Endothelial cell of umbilical vein (primary cell): ENCODE measurements at regions not wholly inside any gene's neighbourhood (a gene's known extent, or its start where the extent isn't known, plus 50 kb on each side); places are given as distances from the start of the nearest gene placed in this dataset.

Experiments used
- BruUV-seq: library from RNA; stranded (reverse); fragments of 400-500 nt; replicated peaks from 2 replicates; lab custom pipeline; 2021; lab: Mats Ljungman, UMichigan
- CTCF ChIA-PET: fragments of 300-600, 350-600 bp; sonication (Branson Sonifier 250); formaldehyde crosslinking; loops from one replicate; lab custom pipeline; 2021; ENCODE audit warnings: antibody characterized with exemption, inconsistent platforms; lab: Charles Lee
- POLR2A ChIA-PET: fragments of 300-600, 350-600 bp; sonication (Branson Sonifier 250); formaldehyde crosslinking; loops from one replicate; lab custom pipeline; 2021; ENCODE audit warnings: antibody characterized with exemption, inconsistent platforms; lab: Charles Lee
- DNase-seq: peaks from one replicate; pipeline ENCODE4 v3.0.0-alpha.2; 2011; ENCODE audit warnings: low read depth, low spot score
- FAIRE-seq: peaks from 2 replicates; lab custom pipeline; 2011; peaks lifted over from hg19 to GRCh38; lab: Jason Lieb, UNC
- H2AFZ ChIP-seq: 2 replicates; pipeline ENCODE4 v1.6.0; 2012; ENCODE audit warnings: low read depth, low read length, control low read depth, inconsistent platforms
- H3K27ac ChIP-seq: 2 replicates; pipeline ENCODE4 v1.5.1; 2011; ENCODE audit warnings: low read depth, mild to moderate bottlenecking, control low read depth, low read length, moderate library complexity; ENCODE audit not compliant: insufficient read depth
- H3K27me3 ChIP-seq, 2 experiments: 2 replicates each; pipeline versions ENCODE4 v1.6.0 to v1.6.1; 2011; ENCODE audit warnings: low read length in 2 of 2, mixed read lengths in 1 of 2; ENCODE audit not compliant: control insufficient read depth in 2 of 2, insufficient read depth in 2 of 2
- H3K36me3 ChIP-seq, 2 experiments: 2 replicates in 1 of 2; 3 replicates in 1 of 2; pipeline ENCODE4 v1.5.1; 2011; ENCODE audit warnings: low read length in 2 of 2, mild to moderate bottlenecking in 1 of 2, moderate library complexity in 1 of 2; ENCODE audit not compliant: control insufficient read depth in 2 of 2, insufficient read depth in 2 of 2; ENCODE audit errors: extremely low read depth in 1 of 2
- H3K4me1 ChIP-seq: 3 replicates; pipeline ENCODE4 v1.5.1; 2011; ENCODE audit warnings: mild to moderate bottlenecking, low read length; ENCODE audit not compliant: control insufficient read depth, insufficient read depth; ENCODE audit errors: extremely low read depth
- H3K4me2 ChIP-seq: 2 replicates; pipeline ENCODE4 v1.6.1; 2011; ENCODE audit warnings: low read length, control low read depth, mixed read lengths; ENCODE audit not compliant: insufficient read depth
- H3K4me3 ChIP-seq, 3 experiments: fragments of 200-600 bp in 1 of 3; sonication (generic), shearing (Covaris generic) in 1 of 3; replicated peaks in 1 of 3; 2 replicates each; pipeline ENCODE4 v1.5.1; 2011 to 2016; ENCODE audit warnings: control low read depth in 3 of 3, low read length in 3 of 3, mild to moderate bottlenecking in 2 of 3, inconsistent platforms in 1 of 3, low read depth in 1 of 3, moderate library complexity in 1 of 3; ENCODE audit not compliant: insufficient read depth in 1 of 3
- H3K79me2 ChIP-seq: 2 replicates; pipeline ENCODE4 v1.6.0; 2012; ENCODE audit warnings: low read length, inconsistent platforms; ENCODE audit not compliant: control insufficient read depth, insufficient read depth
- H3K9ac ChIP-seq: replicated peaks from 2 replicates; pipeline ENCODE3; 2011; ENCODE audit warnings: low read length, control low read depth; ENCODE audit not compliant: insufficient read depth; ENCODE audit errors: extremely low read depth
- H3K9me1 ChIP-seq: replicated peaks from 3 replicates; pipeline ENCODE4 v1.6.0; 2011; ENCODE audit warnings: mild to moderate bottlenecking, low read length; ENCODE audit not compliant: control insufficient read depth, insufficient read depth; ENCODE audit errors: extremely low read depth
- H3K9me3 ChIP-seq: replicated peaks from 2 replicates; pipeline ENCODE4 v1.5.1; 2012; ENCODE audit warnings: low read length, inconsistent platforms; ENCODE audit not compliant: control insufficient read depth, insufficient read depth
- H4K20me1 ChIP-seq: replicated peaks from 2 replicates; pipeline ENCODE3; 2011; ENCODE audit warnings: mild to moderate bottlenecking, low read length; ENCODE audit not compliant: control insufficient read depth, insufficient read depth; ENCODE audit errors: extremely low read depth
- CTCF ChIP-seq, 2 donors: IDR thresholded peaks; 1 replicate in 1 of 2; 2 replicates in 1 of 2; pipeline ENCODE4 v1.5.1; 2011; ENCODE audit warnings: low read length in 2 of 2, mild to moderate bottlenecking in 2 of 2, moderate library complexity in 2 of 2, control low read depth in 1 of 2, inconsistent platforms in 1 of 2, low read depth in 1 of 2; ENCODE audit not compliant: insufficient read depth in 1 of 2; ENCODE audit errors: extremely low read depth in 1 of 2
- EZH2 ChIP-seq: IDR thresholded peaks from 2 replicates; pipeline ENCODE4 v1.6.1; 2012; ENCODE audit warnings: borderline replicate concordance, low read depth, mild to moderate bottlenecking, moderate library complexity, low read length, inconsistent platforms; ENCODE audit not compliant: severe bottlenecking
- FOS ChIP-seq: IDR thresholded peaks from 2 replicates; pipeline ENCODE4 v1.6.1; 2011; ENCODE audit warnings: mild to moderate bottlenecking, low read length, moderate library complexity, borderline replicate concordance; ENCODE audit not compliant: insufficient read depth
- GATA2 ChIP-seq: IDR thresholded peaks from 2 replicates; pipeline ENCODE4 v1.7.0; 2011; ENCODE audit warnings: low read depth, mild to moderate bottlenecking, moderate library complexity, mixed read lengths, low read length; ENCODE audit not compliant: insufficient read length, insufficient read depth
- JUN ChIP-seq: IDR thresholded peaks from 2 replicates; pipeline ENCODE4 v1.6.1; 2011; ENCODE audit warnings: borderline replicate concordance, low read depth; ENCODE audit not compliant: insufficient read length, insufficient read depth
- MAX ChIP-seq: IDR thresholded peaks from 2 replicates; pipeline ENCODE4 v1.6.1; 2011; ENCODE audit not compliant: insufficient read depth, insufficient read length
- MYC ChIP-seq: IDR thresholded peaks from one replicate; pipeline ENCODE4 v1.6.1; 2011; ENCODE audit warnings: mild to moderate bottlenecking, low read depth, low read length
- POLR2A ChIP-seq: IDR thresholded peaks from 2 replicates; pipeline ENCODE4 v1.6.1; 2012; ENCODE audit warnings: low read depth, mild to moderate bottlenecking, control low read depth, low read length
- POLR2AphosphoS5 ChIP-seq: IDR thresholded peaks from 2 replicates; pipeline ENCODE4 v1.6.1; 2012; ENCODE audit warnings: low read depth, mild to moderate bottlenecking, control low read depth, low read length, moderate library complexity; ENCODE audit not compliant: insufficient read depth
- dilution Hi-C: fragments of 300-500 bp; cut with MboI; formaldehyde crosslinking; loops from one replicate; pipeline ENCODE4 v1.15.0; 2019; ENCODE audit warnings: low sequenced_read_pairs; ENCODE audit not compliant: extremely low pct_ligation_motif_present
- intact Hi-C: fragments of 100-400 bp; cut with micrococcal nuclease; formaldehyde crosslinking; loops from one replicate; pipeline ENCODE4 v1.10.0; 2022

- intact Hi-C loops: no loop called here
- H3K4me1 ChIP-seq: no peaks in the 10 kb centered on the region
- no TSS peak for BruUV-seq
- no peaks in the 10 kb centered on the region for H4K20me1 ChIP-seq
- FAIRE-seq: no peak
- DNase-seq: no peak
- no peaks in the 10 kb centered on the region for H3K79me2 ChIP-seq
- H3K9me3 ChIP-seq: no peaks in the 10 kb centered on the region
- peaks cover 5 to 11% of the 10 kb centered on the region in 2 experiments for H3K27me3 ChIP-seq
- no peak overlapping the region for H2AFZ ChIP-seq
- ChIA-PET POLR2A (no interaction called here), CTCF (no interaction called here)
- H3K9me1 ChIP-seq: no peaks in the 10 kb centered on the region
- no peak overlapping the region for H3K27ac ChIP-seq
- dilution Hi-C loops: no loop called here
- H3K36me3 ChIP-seq: no peaks in the 10 kb centered on the region
- no peak overlapping the region for H3K4me3 ChIP-seq
- H3K9ac ChIP-seq: no peak overlapping the region
- H3K4me2 ChIP-seq: no peak overlapping the region
- TF ChIP-seq GATA2 (no peak), POLR2AphosphoS5 (no peak), JUN (no peak), EZH2 (no peak), FOS (no peak), MYC (no peak), POLR2A (no peak), MAX (no peak)
These were observed 67.2 kb downstream of the TEX35 start for GRCh38 chr1:178580096-178580495.

GRCh38 chr1:178580876-178581275 is 68.0 kb downstream of the TEX35 start:
- H3K4me1 ChIP-seq: no peaks in the 10 kb centered on the region
- TF ChIP-seq FOS (no peak), POLR2A (no peak), MAX (no peak), EZH2 (no peak), MYC (no peak), POLR2AphosphoS5 (no peak), GATA2 (no peak), JUN (no peak), CTCF (IDR thresholded peaks at IDR 0.05; ENCODE audit: extremely low read depth in 1 of 2, insufficient read depth in 1 of 2, low read depth in 1 of 2, low read length in 2 of 2) (no peak)
- no peaks in the 10 kb centered on the region for H4K20me1 ChIP-seq
- no peak overlapping the region for H3K4me2 ChIP-seq
- H3K4me3 ChIP-seq: no peak overlapping the region
- H3K27me3 ChIP-seq: peaks cover 5 to 11% of the 10 kb centered on the region in 2 experiments
- H3K9me3 ChIP-seq: no peaks in the 10 kb centered on the region
- H3K9ac ChIP-seq: no peak overlapping the region
- BruUV-seq: no TSS peak
- H3K27ac ChIP-seq: no peak overlapping the region
- DNase-seq (no peak), FAIRE-seq (no peak)
- dilution Hi-C loops: no loop called here
- H3K79me2 ChIP-seq: no peaks in the 10 kb centered on the region
- H3K36me3 ChIP-seq: no peaks in the 10 kb centered on the region
- H2AFZ ChIP-seq: no peak overlapping the region
- ChIA-PET POLR2A (no interaction called here), CTCF (no interaction called here)
- no peaks in the 10 kb centered on the region for H3K9me1 ChIP-seq
- intact Hi-C loops: no loop called here
